Keratinocyte (primary cell): ENCODE measurements at regions not wholly inside any gene's neighbourhood (a gene's known extent, or its start where the extent isn't known, plus 50 kb on each side); places are given as distances from the start of the nearest gene placed in this dataset.

Source experiments
- DNase-seq: peaks from one replicate; pipeline ENCODE4 v3.0.0-alpha.2; 2011; ENCODE audit warnings: low read depth, missing footprints, low spot score
- FAIRE-seq: peaks from 2 replicates; lab custom pipeline; 2011; peaks lifted over from hg19 to GRCh38; lab: Jason Lieb, UNC
- H2AFZ ChIP-seq: 2 replicates; pipeline ENCODE4 v1.6.0; 2012; ENCODE audit warnings: low read length, control low read depth, inconsistent platforms; ENCODE audit not compliant: control insufficient read depth
- H3K27ac ChIP-seq: 2 replicates; pipeline ENCODE4 v1.5.1; 2011; ENCODE audit warnings: low read length; ENCODE audit not compliant: control insufficient read depth, insufficient read depth
- H3K27me3 ChIP-seq: 3 replicates; pipeline ENCODE4 v1.6.0; 2011; ENCODE audit warnings: low read length; ENCODE audit not compliant: control insufficient read depth, insufficient read depth; ENCODE audit errors: extremely low read depth
- H3K36me3 ChIP-seq, 2 experiments: 2 replicates in 1 of 2; 3 replicates in 1 of 2; pipeline ENCODE4 v1.5.1; 2011; ENCODE audit warnings: low read length in 2 of 2, mild to moderate bottlenecking in 1 of 2; ENCODE audit not compliant: control insufficient read depth in 2 of 2, insufficient read depth in 2 of 2; ENCODE audit errors: extremely low read depth in 1 of 2
- H3K4me1 ChIP-seq: 3 replicates; pipeline ENCODE4 v1.5.1; 2011; ENCODE audit warnings: low read length; ENCODE audit not compliant: control insufficient read depth, insufficient read depth; ENCODE audit errors: extremely low read depth
- H3K4me2 ChIP-seq: 3 replicates; pipeline ENCODE4 v1.6.0; 2011; ENCODE audit warnings: low read depth, low read length; ENCODE audit not compliant: control insufficient read depth, insufficient read depth; ENCODE audit errors: extremely low read depth
- H3K4me3 ChIP-seq, 3 experiments: fragments of 200-600 bp in 1 of 3; sonication (generic) in 1 of 3; 2 replicates in 2 of 3; 3 replicates in 1 of 3; pipeline ENCODE4 v1.5.1; 2011 to 2016; ENCODE audit warnings: low read length in 3 of 3, mild to moderate bottlenecking in 3 of 3, control low read depth in 2 of 3, inconsistent platforms in 1 of 3, low read depth in 1 of 3, mixed read lengths in 1 of 3, mixed run types in 1 of 3, moderate library complexity in 1 of 3; ENCODE audit not compliant: control insufficient read depth in 2 of 3, insufficient read depth in 2 of 3; ENCODE audit errors: extremely low read depth in 1 of 3
- H3K79me2 ChIP-seq: 2 replicates; pipeline ENCODE4 v1.6.0; 2012; ENCODE audit warnings: low read length; ENCODE audit not compliant: control insufficient read depth, insufficient read depth
- H3K9ac ChIP-seq: 3 replicates; pipeline ENCODE4 v1.6.0; 2011; ENCODE audit warnings: low read length; ENCODE audit not compliant: control insufficient read depth, insufficient read depth; ENCODE audit errors: extremely low read depth
- H3K9me1 ChIP-seq: 3 replicates; pipeline ENCODE4 v1.6.0; 2011; ENCODE audit warnings: low read length; ENCODE audit not compliant: control insufficient read depth, insufficient read depth; ENCODE audit errors: extremely low read depth
- H3K9me3 ChIP-seq: 2 replicates; pipeline ENCODE4 v1.5.1; 2012; ENCODE audit warnings: low read depth, low read length; ENCODE audit not compliant: control insufficient read depth
- H4K20me1 ChIP-seq: 3 replicates; pipeline ENCODE4 v1.6.0; 2011; ENCODE audit warnings: low read length; ENCODE audit not compliant: control insufficient read depth, insufficient read depth; ENCODE audit errors: extremely low read depth
- CTCF ChIP-seq, 3 experiments: IDR thresholded peaks in 1 of 3; conservative IDR thresholded peaks in 1 of 3; optimal IDR thresholded peaks in 1 of 3; 2 replicates in 2 of 3; 3 replicates in 1 of 3; pipeline versions ENCODE3 to v1.5.1; 2011; ENCODE audit warnings: low read length in 3 of 3, mild to moderate bottlenecking in 3 of 3, moderate library complexity in 2 of 3, control low read depth in 1 of 3, inconsistent platforms in 1 of 3; ENCODE audit not compliant: insufficient read depth in 2 of 3; ENCODE audit errors: extremely low read depth in 1 of 3
- EZH2 ChIP-seq: IDR thresholded peaks from one replicate; pipeline ENCODE4 v1.6.1; 2012; ENCODE audit warnings: inconsistent platforms, mild to moderate bottlenecking, low read length, moderate library complexity
- dilution Hi-C: fragments of 300-500 bp; cut with MboI; formaldehyde crosslinking; loops from one replicate; pipeline ENCODE4 v1.7.0; 2020; ENCODE audit warnings: low sequenced_read_pairs; ENCODE audit not compliant: extremely low pct_ligation_motif_present

DNA sequence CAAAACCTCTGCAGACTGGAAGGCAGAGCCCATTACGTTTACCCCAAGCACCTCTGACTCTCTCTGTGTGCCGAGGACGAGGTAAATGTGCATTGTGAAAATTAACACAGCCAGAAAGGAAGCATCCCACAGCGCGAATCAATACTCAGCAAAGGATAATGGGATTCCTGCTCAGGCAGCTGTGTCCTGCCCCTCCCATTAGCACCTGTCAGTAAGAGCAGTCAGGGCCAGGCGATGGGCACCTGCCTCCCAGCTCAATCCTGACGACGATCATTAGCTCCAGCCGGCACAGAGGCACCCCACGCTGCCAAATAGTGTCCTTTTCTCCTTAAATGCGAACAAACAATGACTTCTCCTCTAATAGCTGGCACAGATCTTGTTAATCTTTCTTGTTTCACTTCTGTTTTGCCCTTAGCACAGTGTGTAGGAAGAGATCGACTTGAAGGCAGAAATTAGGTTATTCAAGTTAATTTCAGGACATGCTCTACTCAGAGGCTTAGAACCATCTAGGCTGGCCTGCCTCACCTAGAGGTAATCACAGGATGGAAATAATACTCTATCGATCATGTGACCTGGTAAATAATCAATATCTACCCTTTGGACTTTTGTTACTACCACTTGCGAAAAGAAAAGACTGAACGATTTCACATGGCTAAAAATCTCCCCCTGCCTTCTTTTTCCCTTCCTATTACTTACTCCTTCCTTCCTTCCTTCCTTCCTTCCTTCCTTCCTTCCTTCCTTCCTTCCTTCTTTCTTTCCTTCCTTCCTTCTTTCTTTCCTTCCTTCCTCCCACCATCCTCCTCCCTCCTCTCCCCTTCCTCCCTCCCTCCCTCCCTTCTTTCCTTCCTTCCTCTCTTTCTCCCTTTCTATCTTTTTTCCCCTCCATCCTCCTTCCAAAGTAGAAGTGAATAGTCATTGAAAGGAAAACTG, 487.9 kb upstream of the ID2 start:
- H3K9ac ChIP-seq: no peak overlapping the region
- no peaks in the 10 kb centered on the region for H3K9me1 ChIP-seq
- H3K4me2 ChIP-seq: no peak overlapping the region
- H3K4me1 ChIP-seq: no peaks in the 10 kb centered on the region
- no peaks in the 10 kb centered on the region for H3K79me2 ChIP-seq
- no peaks in the 10 kb centered on the region for H3K9me3 ChIP-seq
- FAIRE-seq (no peak), DNase-seq (no peak)
- H3K27me3 ChIP-seq: no peaks in the 10 kb centered on the region
- no peak overlapping the region for H3K4me3 ChIP-seq
- TF ChIP-seq CTCF (optimal IDR thresholded peaks at IDR 0.05 in 1 of 3, IDR thresholded peaks at IDR 0.05 in 1 of 3, conservative IDR thresholded peaks at IDR 0.05 in 1 of 3; ENCODE audit: extremely low read depth in 1 of 3, insufficient read depth in 2 of 3, low read length in 3 of 3) (no peak), EZH2 (no peak)
- H2AFZ ChIP-seq: no peak overlapping the region
- H4K20me1 ChIP-seq: no peaks in the 10 kb centered on the region
- H3K27ac ChIP-seq: no peak overlapping the region
- dilution Hi-C loops: no loop called here
- H3K36me3 ChIP-seq: no peaks in the 10 kb centered on the region

DNA sequence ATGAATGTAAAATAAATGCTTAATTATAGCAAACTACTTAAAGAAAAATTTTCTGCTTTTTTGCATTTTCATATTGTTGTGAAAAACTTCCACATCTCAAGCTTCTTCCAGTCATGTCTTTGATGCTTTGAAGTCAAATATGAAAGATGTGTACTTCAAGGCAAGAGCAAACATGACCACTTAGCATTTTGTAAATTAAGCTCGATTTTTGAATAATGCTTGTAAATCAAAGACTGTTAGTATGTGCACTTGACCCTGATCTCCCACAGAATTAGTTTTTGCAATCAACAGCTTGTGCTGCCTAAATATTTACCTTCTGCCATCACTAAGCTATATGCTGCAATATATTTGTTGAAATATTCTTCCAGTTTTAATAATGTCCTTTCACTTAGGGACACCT, 486.1 kb upstream of the ID2 start:
- no peak overlapping the region for H3K9ac ChIP-seq
- no peaks in the 10 kb centered on the region for H3K36me3 ChIP-seq
- H3K4me3 ChIP-seq: no peak overlapping the region
- dilution Hi-C loops: no loop called here
- DNase-seq (no peak), FAIRE-seq (no peak)
- no peaks in the 10 kb centered on the region for H4K20me1 ChIP-seq
- no peaks in the 10 kb centered on the region for H3K9me3 ChIP-seq
- H3K4me1 ChIP-seq: no peaks in the 10 kb centered on the region
- TF ChIP-seq EZH2 (no peak), CTCF (optimal IDR thresholded peaks at IDR 0.05 in 1 of 3, IDR thresholded peaks at IDR 0.05 in 1 of 3, conservative IDR thresholded peaks at IDR 0.05 in 1 of 3; ENCODE audit: extremely low read depth in 1 of 3, insufficient read depth in 2 of 3, low read length in 3 of 3) (no peak)
- H3K9me1 ChIP-seq: no peaks in the 10 kb centered on the region
- H3K4me2 ChIP-seq: no peak overlapping the region
- H3K79me2 ChIP-seq: no peaks in the 10 kb centered on the region
- no peak overlapping the region for H2AFZ ChIP-seq
- no peaks in the 10 kb centered on the region for H3K27me3 ChIP-seq
- H3K27ac ChIP-seq: no peak overlapping the region
